ENCODE measurements at regions not wholly inside any gene's neighbourhood (a gene's known extent, or its start where the extent isn't known, plus 50 kb on each side); places are given as distances from the start of the nearest gene placed in this dataset.

GRCh38 chr13:64937302-64937701, 2292.8 kb downstream of the PCDH9 start:
- intact Hi-C loops (cut with DNase I) = no loop called here
- DNase-seq (ENCODE audit: low spot score) = no peak

- no peak for DNase-seq (ENCODE audit: low spot score)
- intact Hi-C loops (cut with DNase I) = no loop called here
Observed at GRCh38 chr13:64936879-64937278, 2293.3 kb downstream of the PCDH9 start.

- intact Hi-C loops (cut with DNase I) = no loop called here
Observed at GRCh38 chr13:64935441-64935840, 2294.7 kb downstream of the PCDH9 start.

GRCh38 chr13:64934569-64935362, 2295.4 kb downstream of the PCDH9 start:
- intact Hi-C loops (cut with DNase I) = no loop called here
- DNase-seq (ENCODE audit: low spot score) = no peak

More at GRCh38 chr13:64935441-64935840, 2294.7 kb downstream of the PCDH9 start:
- DNase-seq (ENCODE audit: low spot score) = no peak

GRCh38 chr13:64930636-64931035, 2299.5 kb downstream of the PCDH9 start:
- intact Hi-C loops (cut with DNase I) = no loop called here
- DNase-seq (ENCODE audit: low spot score) = no peak

- no peak for DNase-seq (ENCODE audit: low spot score)
- intact Hi-C loops (cut with DNase I) = no loop called here
Observed at GRCh38 chr13:64928696-64929499, 2301.2 kb downstream of the PCDH9 start.

GRCh38 chr13:64925727-64926126, 2304.4 kb downstream of the PCDH9 start:
- intact Hi-C loops (cut with DNase I) = no loop called here
- no peak for DNase-seq (ENCODE audit: low spot score)

GRCh38 chr13:64925284-64925683, 2304.9 kb downstream of the PCDH9 start:
- intact Hi-C loops (cut with DNase I) = no loop called here
- DNase-seq (ENCODE audit: low spot score) = no peak

- intact Hi-C loops (cut with DNase I) = no loop called here
- DNase-seq (ENCODE audit: low spot score) = peak; percentile 72
Observed at GRCh38 chr13:64924401-64924800, 2305.7 kb downstream of the PCDH9 start.

GRCh38 chr13:64917566-64917965, 2312.6 kb downstream of the PCDH9 start:
- intact Hi-C loops (cut with DNase I) = no loop called here
- no peak for DNase-seq (ENCODE audit: low spot score)

- no peak for DNase-seq (ENCODE audit: low spot score)
- intact Hi-C loops (cut with DNase I) = no loop called here
Observed at GRCh38 chr13:64912141-64912540, 2318.0 kb downstream of the PCDH9 start.

GRCh38 chr13:64910096-64910495, 2320.0 kb downstream of the PCDH9 start:
- intact Hi-C loops (cut with DNase I) = no loop called here
- DNase-seq (ENCODE audit: low spot score) = no peak

- DNase-seq (ENCODE audit: low spot score) = no peak
- intact Hi-C loops (cut with DNase I) = no loop called here
Observed at GRCh38 chr13:64909184-64909583, 2321.0 kb downstream of the PCDH9 start.

GRCh38 chr13:64900039-64900438, 2330.1 kb downstream of the PCDH9 start:
- no peak for DNase-seq (ENCODE audit: low spot score)
- intact Hi-C loops (cut with DNase I) = no loop called here

GRCh38 chr13:64884976-64885375, 2345.2 kb downstream of the PCDH9 start:
- intact Hi-C loops (cut with DNase I) = no loop called here
- no peak for DNase-seq (ENCODE audit: low spot score)

GRCh38 chr13:64877176-64877575, 2353.0 kb downstream of the PCDH9 start:
- intact Hi-C loops (cut with DNase I) = no loop called here
- no peak for DNase-seq (ENCODE audit: low spot score)

GRCh38 chr13:64871742-64872141, 2358.4 kb downstream of the PCDH9 start:
- no peak for DNase-seq (ENCODE audit: low spot score)
- intact Hi-C loops (cut with DNase I) = no loop called here

GRCh38 chr13:64869539-64869938, 2360.6 kb downstream of the PCDH9 start:
- DNase-seq (ENCODE audit: low spot score) = no peak
- intact Hi-C loops (cut with DNase I) = no loop called here

GRCh38 chr13:64867856-64868255, 2362.3 kb downstream of the PCDH9 start:
- intact Hi-C loops (cut with DNase I) = no loop called here
- DNase-seq (ENCODE audit: low spot score) = no peak

GRCh38 chr13:64866331-64866730, 2363.8 kb downstream of the PCDH9 start:
- no peak for DNase-seq (ENCODE audit: low spot score)
- intact Hi-C loops (cut with DNase I) = no loop called here

- intact Hi-C loops (cut with DNase I) = no loop called here
- DNase-seq (ENCODE audit: low spot score) = no peak
Observed at GRCh38 chr13:64855506-64855905, 2374.6 kb downstream of the PCDH9 start.

Data from cardiac septum (tissue), 1 donor.